DND-41 (cell line): ENCODE measurements at regions not wholly inside any gene's neighbourhood (a gene's known extent, or its start where the extent isn't known, plus 50 kb on each side); places are given as distances from the start of the nearest gene placed in this dataset.
"Not testable (repeated sequence)": the region's sequence is repeated elsewhere in the genome, so short reads cannot be mapped to it uniquely, and the experiment has no call there.

ENCODE experiments used
- ATAC-seq: fragments of 200-7000 bp; cut with Tn5 transposase; 3 replicates; pipeline ENCODE4 v1.9.1; 2021; ENCODE audit warnings: low read depth; ENCODE audit not compliant: insufficient read depth
- DNase-seq: peaks from one replicate; pipeline ENCODE4 v3.0.0-alpha.2; 2020
- H2AFZ ChIP-seq: 2 replicates; pipeline ENCODE4 v1.6.0; 2012; ENCODE audit warnings: low read depth, low read length
- H3K27ac ChIP-seq: 2 replicates; pipeline ENCODE4 v1.5.1; 2012; ENCODE audit warnings: low read length, inconsistent platforms
- H3K27me3 ChIP-seq: fragments of 200-600 bp; sonication (generic); 2 replicates; pipeline ENCODE4 v1.6.0; 2012; ENCODE audit warnings: low read length, mild to moderate bottlenecking, inconsistent platforms; ENCODE audit not compliant: insufficient read depth, poor library complexity
- H3K36me3 ChIP-seq: 2 replicates; pipeline ENCODE4 v1.5.1; 2012; ENCODE audit warnings: low read length, inconsistent platforms; ENCODE audit not compliant: insufficient read depth
- H3K4me1 ChIP-seq: 2 replicates; pipeline ENCODE4 v1.5.1; 2012; ENCODE audit warnings: mild to moderate bottlenecking, low read length; ENCODE audit not compliant: insufficient read depth
- H3K4me2 ChIP-seq: 2 replicates; pipeline ENCODE4 v1.6.0; 2012; ENCODE audit warnings: mild to moderate bottlenecking, moderate library complexity, low read length, inconsistent platforms; ENCODE audit not compliant: insufficient read depth
- H3K4me3 ChIP-seq, 2 experiments: fragments of 200-600 bp in 1 of 2; shearing (Covaris generic) in 1 of 2; 2 replicates each; pipeline ENCODE4 v1.5.1; 2012 to 2016; ENCODE audit warnings: inconsistent platforms in 2 of 2, low read length in 2 of 2, mild to moderate bottlenecking in 2 of 2, low read depth in 1 of 2, moderate library complexity in 1 of 2
- H3K79me2 ChIP-seq: 2 replicates; pipeline ENCODE4 v1.6.0; 2012; ENCODE audit warnings: low read length, inconsistent platforms; ENCODE audit not compliant: insufficient read depth
- H3K9ac ChIP-seq: 2 replicates; pipeline ENCODE4 v1.6.0; 2012; ENCODE audit warnings: low read depth, mild to moderate bottlenecking, inconsistent platforms, low read length, moderate library complexity
- H3K9me3 ChIP-seq: 2 replicates; pipeline ENCODE4 v1.5.1; 2012; ENCODE audit warnings: low read length, moderate library complexity, mild to moderate bottlenecking, inconsistent platforms; ENCODE audit not compliant: insufficient read depth, severe bottlenecking
- H4K20me1 ChIP-seq: 2 replicates; pipeline ENCODE4 v1.6.0; 2012; ENCODE audit warnings: low read length; ENCODE audit not compliant: insufficient read depth
- CTCF ChIP-seq: IDR thresholded peaks from 2 replicates; pipeline ENCODE4 v1.5.1; 2012; ENCODE audit warnings: borderline replicate concordance, low read length, moderate library complexity, mild to moderate bottlenecking; ENCODE audit not compliant: poor library complexity, severe bottlenecking; ENCODE audit errors: extremely low read depth
- EZH2 ChIP-seq: IDR thresholded peaks from 3 replicates; pipeline ENCODE4 v1.6.1; 2012; ENCODE audit warnings: borderline replicate concordance, low read depth, mild to moderate bottlenecking, moderate library complexity, low read length, inconsistent platforms; ENCODE audit not compliant: severe bottlenecking

GRCh38 chr15:26197719-26198118 lies 334.6 kb upstream of the ATP10A start:
- H3K27ac ChIP-seq, result no peak overlapping the region
- TF ChIP-seq CTCF (no peak), EZH2 (no peak)

GRCh38 chr15:26197060-26197459 lies 333.9 kb upstream of the ATP10A start:
- H3K9me3 ChIP-seq, result no peaks in the 10 kb centered on the region
- H3K27me3 ChIP-seq, result no peaks in the 10 kb centered on the region
- no peak overlapping the region for H3K27ac ChIP-seq
- H3K4me3 ChIP-seq, result no peak overlapping the region
- H3K79me2 ChIP-seq, result no peaks in the 10 kb centered on the region
- no peaks in the 10 kb centered on the region for H3K4me1 ChIP-seq
- DNase-seq (no peak), ATAC-seq (no peak)
- H4K20me1 ChIP-seq, result no peaks in the 10 kb centered on the region
- no peak overlapping the region for H3K4me2 ChIP-seq
- TF ChIP-seq CTCF, result no peak
- TF ChIP-seq EZH2, result no peak
- H3K9ac ChIP-seq, result no peak overlapping the region
- H2AFZ ChIP-seq, result no peak overlapping the region
- H3K36me3 ChIP-seq, result no peaks in the 10 kb centered on the region

More at GRCh38 chr15:26197719-26198118, 334.6 kb upstream of the ATP10A start:
- Histone ChIP-seq H3K79me2 (no peaks in the 10 kb centered on the region), H3K9ac (no peak overlapping the region), H2AFZ (no peak overlapping the region), H4K20me1 (no peaks in the 10 kb centered on the region), H3K4me2 (no peak overlapping the region), H3K27me3 (no peaks in the 10 kb centered on the region), H3K36me3 (no peaks in the 10 kb centered on the region), H3K4me1 (no peaks in the 10 kb centered on the region), H3K9me3 (no peaks in the 10 kb centered on the region), H3K4me3 (no peak overlapping the region)
- ATAC-seq (no peak), DNase-seq (no peak)

GRCh38 chr15:26191193-26191592 lies 328.1 kb upstream of the ATP10A start:
- Histone ChIP-seq H3K36me3 (no peaks in the 10 kb centered on the region), H2AFZ (no peak overlapping the region), H3K4me2 (no peak overlapping the region), H3K79me2 (no peaks in the 10 kb centered on the region), H4K20me1 (no peaks in the 10 kb centered on the region), H3K27me3 (no peaks in the 10 kb centered on the region), H3K9ac (no peak overlapping the region), H3K27ac (no peak overlapping the region), H3K4me3 (no peak overlapping the region), H3K9me3 (no peaks in the 10 kb centered on the region), H3K4me1 (no peaks in the 10 kb centered on the region)
- DNase-seq, result no peak
- no peak for ATAC-seq
- TF ChIP-seq EZH2 (no peak), CTCF (no peak)

- not testable (repeated sequence) for DNase-seq, H3K4me1 ChIP-seq, H3K27ac ChIP-seq, H4K20me1 ChIP-seq, H3K36me3 ChIP-seq, H2AFZ ChIP-seq, ATAC-seq, H3K27me3 ChIP-seq, H3K4me2 ChIP-seq, H3K9me3 ChIP-seq, H3K79me2 ChIP-seq, H3K4me3 ChIP-seq, H3K9ac ChIP-seq
Measured at GRCh38 chr15:26186138-26186537, 323.0 kb upstream of the ATP10A start.
